ENCODE measurements at regions not wholly inside any gene's neighbourhood (a gene's known extent, or its start where the extent isn't known, plus 50 kb on each side); places are given as distances from the start of the nearest gene placed in this dataset.
"Not testable (repeated sequence)": the region's sequence is repeated elsewhere in the genome, so short reads cannot be mapped to it uniquely, and the experiment has no call there.

DNA sequence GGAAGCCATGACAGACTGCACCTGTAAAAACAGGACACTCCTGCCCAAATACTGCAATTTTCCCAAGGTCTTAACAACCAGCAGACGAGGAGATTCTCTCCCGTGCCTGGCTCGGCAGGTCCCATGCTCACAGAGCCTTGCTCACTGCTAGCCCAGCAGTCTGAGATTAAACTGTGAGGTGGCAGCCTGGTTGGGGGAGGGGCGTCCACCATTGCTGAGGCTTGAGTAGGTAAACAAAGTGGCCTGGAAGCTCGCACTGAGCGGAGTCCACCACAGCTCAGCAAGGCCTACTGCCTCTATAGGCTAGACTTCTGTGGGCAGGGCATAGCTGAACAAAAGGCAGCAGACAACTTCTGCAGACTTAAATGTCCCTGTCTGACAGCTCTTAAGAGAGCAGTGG, 80.3 kb downstream of the ANXA5 start:
- H3K9me3 ChIP-seq (ENCODE audit: insufficient read depth, low read length, severe bottlenecking); H4K20me1 ChIP-seq (ENCODE audit: insufficient read depth, low read length); ATAC-seq (ENCODE audit: insufficient read depth, low read depth); H3K27ac ChIP-seq (ENCODE audit: low read length); H3K4me2 ChIP-seq (ENCODE audit: insufficient read depth, low read length); DNase-seq; H3K4me1 ChIP-seq (ENCODE audit: insufficient read depth, low read length); H3K79me2 ChIP-seq (ENCODE audit: insufficient read depth, low read length); H3K9ac ChIP-seq (ENCODE audit: low read depth, low read length); H3K36me3 ChIP-seq (ENCODE audit: insufficient read depth, low read length); H3K4me3 ChIP-seq (ENCODE audit: low read depth in 1 of 2, low read length in 2 of 2); H2AFZ ChIP-seq (ENCODE audit: low read depth, low read length); H3K27me3 ChIP-seq (ENCODE audit: insufficient read depth, low read length, poor library complexity): not testable (repeated sequence)

DNA sequence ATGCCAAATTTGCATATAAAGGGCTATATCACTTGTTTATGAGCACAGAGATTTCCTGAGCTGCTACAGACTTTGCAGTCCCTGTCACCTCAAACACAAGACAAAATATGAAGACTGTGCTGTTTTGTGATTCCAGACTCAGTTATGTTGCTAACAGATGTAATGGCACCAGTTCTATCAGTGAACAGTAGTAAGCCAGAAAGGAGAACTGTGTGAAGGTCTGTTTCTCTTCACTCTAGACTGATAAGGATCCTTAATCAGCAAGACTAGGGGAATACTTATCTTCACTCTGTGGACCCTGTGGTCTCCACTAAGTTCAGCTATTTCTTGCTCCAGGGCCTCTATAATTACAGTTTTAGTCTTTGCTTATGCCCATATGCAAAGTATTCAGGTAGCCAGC, 82.7 kb downstream of the ANXA5 start:
- Histone ChIP-seq H2AFZ (ENCODE audit: low read depth, low read length) (no peak overlapping the region), H3K4me1 (ENCODE audit: insufficient read depth, low read length) (no peaks in the 10 kb centered on the region), H3K4me2 (ENCODE audit: insufficient read depth, low read length) (no peak overlapping the region), H3K9ac (ENCODE audit: low read depth, low read length) (no peak overlapping the region), H3K27ac (ENCODE audit: low read length) (no peak overlapping the region), H3K36me3 (ENCODE audit: insufficient read depth, low read length) (no peaks in the 10 kb centered on the region), H3K4me3 (ENCODE audit: low read depth in 1 of 2, low read length in 2 of 2) (no peak overlapping the region), H3K27me3 (ENCODE audit: insufficient read depth, low read length, poor library complexity) (no peaks in the 10 kb centered on the region), H3K9me3 (ENCODE audit: insufficient read depth, low read length, severe bottlenecking) (no peaks in the 10 kb centered on the region), H4K20me1 (ENCODE audit: insufficient read depth, low read length) (no peaks in the 10 kb centered on the region), H3K79me2 (ENCODE audit: insufficient read depth, low read length) (no peaks in the 10 kb centered on the region)
- DNase-seq, result no peak
- no peak for TF ChIP-seq EZH2 (IDR thresholded peaks at IDR 0.05; ENCODE audit: borderline replicate concordance, low read depth, low read length, severe bottlenecking)
- TF ChIP-seq, protein P1, sequence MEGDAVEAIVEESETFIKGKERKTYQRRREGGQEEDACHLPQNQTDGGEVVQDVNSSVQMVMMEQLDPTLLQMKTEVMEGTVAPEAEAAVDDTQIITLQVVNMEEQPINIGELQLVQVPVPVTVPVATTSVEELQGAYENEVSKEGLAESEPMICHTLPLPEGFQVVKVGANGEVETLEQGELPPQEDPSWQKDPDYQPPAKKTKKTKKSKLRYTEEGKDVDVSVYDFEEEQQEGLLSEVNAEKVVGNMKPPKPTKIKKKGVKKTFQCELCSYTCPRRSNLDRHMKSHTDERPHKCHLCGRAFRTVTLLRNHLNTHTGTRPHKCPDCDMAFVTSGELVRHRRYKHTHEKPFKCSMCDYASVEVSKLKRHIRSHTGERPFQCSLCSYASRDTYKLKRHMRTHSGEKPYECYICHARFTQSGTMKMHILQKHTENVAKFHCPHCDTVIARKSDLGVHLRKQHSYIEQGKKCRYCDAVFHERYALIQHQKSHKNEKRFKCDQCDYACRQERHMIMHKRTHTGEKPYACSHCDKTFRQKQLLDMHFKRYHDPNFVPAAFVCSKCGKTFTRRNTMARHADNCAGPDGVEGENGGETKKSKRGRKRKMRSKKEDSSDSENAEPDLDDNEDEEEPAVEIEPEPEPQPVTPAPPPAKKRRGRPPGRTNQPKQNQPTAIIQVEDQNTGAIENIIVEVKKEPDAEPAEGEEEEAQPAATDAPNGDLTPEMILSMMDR (IDR thresholded peaks at IDR 0.05; ENCODE audit: borderline replicate concordance, extremely low read depth, low read length, poor library complexity, severe bottlenecking), result no peak
- no peak for ATAC-seq (ENCODE audit: insufficient read depth, low read depth)

DNA sequence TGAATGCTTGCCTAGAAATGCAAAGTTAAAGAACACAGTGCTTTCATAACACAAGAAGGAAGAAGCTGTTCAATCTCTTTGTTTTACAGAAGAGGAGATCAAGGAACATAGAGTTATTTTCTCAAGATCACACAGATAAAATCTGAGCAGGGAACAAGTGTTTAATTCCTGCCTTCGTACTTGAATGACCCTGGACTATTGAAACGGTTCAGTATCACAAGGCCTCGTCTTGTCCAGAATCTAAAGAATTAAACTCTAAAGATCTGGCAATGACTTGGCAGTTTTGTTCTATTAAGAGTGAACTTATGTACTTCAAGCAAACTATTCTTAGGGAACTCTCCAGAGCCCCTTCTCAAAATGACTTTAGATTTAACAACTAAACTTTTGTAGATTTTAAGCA, 97.7 kb downstream of the ANXA5 start:
- no peak overlapping the region for H2AFZ ChIP-seq (ENCODE audit: low read depth, low read length)
- no peak overlapping the region for H3K9ac ChIP-seq (ENCODE audit: low read depth, low read length)
- no peaks in the 10 kb centered on the region for H3K27me3 ChIP-seq (ENCODE audit: insufficient read depth, low read length, poor library complexity)
- no peaks in the 10 kb centered on the region for H3K4me1 ChIP-seq (ENCODE audit: insufficient read depth, low read length)
- no peaks in the 10 kb centered on the region for H3K79me2 ChIP-seq (ENCODE audit: insufficient read depth, low read length)
- TF ChIP-seq EZH2 (IDR thresholded peaks at IDR 0.05; ENCODE audit: borderline replicate concordance, low read depth, low read length, severe bottlenecking), result no peak
- TF ChIP-seq, protein P1 (IDR thresholded peaks at IDR 0.05; ENCODE audit: borderline replicate concordance, extremely low read depth, low read length, poor library complexity, severe bottlenecking), result no peak
- H3K27ac ChIP-seq (ENCODE audit: low read length), result no peak overlapping the region
- no peaks in the 10 kb centered on the region for H3K9me3 ChIP-seq (ENCODE audit: insufficient read depth, low read length, severe bottlenecking)
- DNase-seq (no peak), ATAC-seq (ENCODE audit: insufficient read depth, low read depth) (no peak)
- H4K20me1 ChIP-seq (ENCODE audit: insufficient read depth, low read length), result no peaks in the 10 kb centered on the region
- H3K4me3 ChIP-seq (ENCODE audit: low read depth in 1 of 2, low read length in 2 of 2), result no peak overlapping the region
- H3K4me2 ChIP-seq (ENCODE audit: insufficient read depth, low read length), result no peak overlapping the region
- H3K36me3 ChIP-seq (ENCODE audit: insufficient read depth, low read length), result no peaks in the 10 kb centered on the region

DNA sequence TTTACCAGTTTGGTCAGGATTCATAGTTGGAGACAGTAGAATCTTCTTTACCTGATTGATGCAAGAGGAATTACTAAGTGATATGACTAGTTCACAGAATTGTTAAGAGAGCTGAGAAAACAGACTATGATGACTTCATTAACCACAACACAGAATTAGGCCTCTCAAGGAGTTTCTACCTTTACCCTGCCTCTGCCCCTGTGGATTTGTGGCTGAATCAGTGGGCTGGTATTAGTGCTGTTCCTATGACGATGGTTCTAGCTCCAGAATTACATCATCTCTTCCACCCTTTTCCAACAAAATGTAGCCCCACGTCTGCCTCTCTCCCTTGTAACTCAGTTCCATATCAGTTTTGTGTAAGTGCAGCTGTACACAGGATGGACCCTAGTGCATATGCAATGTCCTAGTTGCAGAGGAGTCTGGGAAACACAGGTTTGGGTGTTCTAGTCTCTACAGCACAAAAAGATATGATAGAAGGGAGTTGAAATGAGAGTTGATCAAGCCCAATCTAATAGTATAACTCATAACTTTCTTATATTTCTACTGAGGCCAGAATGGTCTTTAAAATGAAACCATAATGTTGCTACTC, 99.3 kb downstream of the ANXA5 start:
- no peaks in the 10 kb centered on the region for H4K20me1 ChIP-seq (ENCODE audit: insufficient read depth, low read length)
- DNase-seq, result no peak
- no peak overlapping the region for H3K9ac ChIP-seq (ENCODE audit: low read depth, low read length)
- H3K4me1 ChIP-seq (ENCODE audit: insufficient read depth, low read length), result no peaks in the 10 kb centered on the region
- H3K4me3 ChIP-seq (ENCODE audit: low read depth in 1 of 2, low read length in 2 of 2), result no peak overlapping the region
- H3K36me3 ChIP-seq (ENCODE audit: insufficient read depth, low read length), result no peaks in the 10 kb centered on the region
- H3K4me2 ChIP-seq (ENCODE audit: insufficient read depth, low read length), result no peak overlapping the region
- H3K27ac ChIP-seq (ENCODE audit: low read length), result no peak overlapping the region
- peak; percentile 59; the same call in 2 of the 3 replicates for ATAC-seq (ENCODE audit: insufficient read depth, low read depth)
- H2AFZ ChIP-seq (ENCODE audit: low read depth, low read length), result no peak overlapping the region
- no peaks in the 10 kb centered on the region for H3K79me2 ChIP-seq (ENCODE audit: insufficient read depth, low read length)
- H3K9me3 ChIP-seq (ENCODE audit: insufficient read depth, low read length, severe bottlenecking), result no peaks in the 10 kb centered on the region
- no peaks in the 10 kb centered on the region for H3K27me3 ChIP-seq (ENCODE audit: insufficient read depth, low read length, poor library complexity)
- TF ChIP-seq, protein P1 (IDR thresholded peaks at IDR 0.05; ENCODE audit: borderline replicate concordance, extremely low read depth, low read length, poor library complexity, severe bottlenecking), result no peak
- no peak for TF ChIP-seq EZH2 (IDR thresholded peaks at IDR 0.05; ENCODE audit: borderline replicate concordance, low read depth, low read length, severe bottlenecking)
